CD14-positive monocyte (primary cell): ENCODE measurements at regions not wholly inside any gene's neighbourhood (a gene's known extent, or its start where the extent isn't known, plus 50 kb on each side); places are given as distances from the start of the nearest gene placed in this dataset.
A peak's percentile ranks its signal among the peaks of the same experiment; 100 is the strongest.

ENCODE experiments used
- DNase-seq, 3 donors: peaks; one replicate each; pipeline ENCODE4 v3.0.0-alpha.2; 2011 to 2022
- H2AFZ ChIP-seq: 2 replicates; pipeline ENCODE4 v1.6.0; 2012; ENCODE audit warnings: mild to moderate bottlenecking, low read depth, low read length, inconsistent platforms; ENCODE audit not compliant: insufficient read depth, poor library complexity, severe bottlenecking
- H3K27ac ChIP-seq, 2 donors: 1 replicate in 1 of 2; 2 replicates in 1 of 2; pipeline ENCODE4 v1.5.1; 2012 to 2013; ENCODE audit warnings: low read length in 2 of 2, control low read depth in 1 of 2, inconsistent platforms in 1 of 2, low read depth in 1 of 2, mild to moderate bottlenecking in 1 of 2
- H3K27me3 ChIP-seq, 2 donors: one replicate each; pipeline versions ENCODE4 v1.6.0 to v1.6.1; 2011 to 2013; ENCODE audit warnings: low read length in 2 of 2; ENCODE audit not compliant: control insufficient read depth in 2 of 2, insufficient read depth in 2 of 2
- H3K36me3 ChIP-seq, 2 donors: replicated peaks in 1 of 2; 1 replicate in 1 of 2; 2 replicates in 1 of 2; pipeline versions ENCODE4 v1.5.1 to v1.6.1; 2012 to 2013; ENCODE audit warnings: low read length in 2 of 2, control low read depth in 1 of 2, inconsistent platforms in 1 of 2, mild to moderate bottlenecking in 1 of 2; ENCODE audit not compliant: insufficient read depth in 2 of 2, control insufficient read depth in 1 of 2
- H3K4me1 ChIP-seq, 2 donors: 1 replicate in 1 of 2; 2 replicates in 1 of 2; pipeline versions ENCODE4 v1.5.1 to v1.6.1; 2012 to 2013; ENCODE audit warnings: low read length in 2 of 2, control low read depth in 1 of 2, inconsistent platforms in 1 of 2, mild to moderate bottlenecking in 1 of 2, moderate library complexity in 1 of 2; ENCODE audit not compliant: insufficient read depth in 2 of 2, control insufficient read depth in 1 of 2
- H3K4me2 ChIP-seq: replicated peaks from 2 replicates; pipeline ENCODE3; 2012; ENCODE audit warnings: low read length, moderate library complexity, mild to moderate bottlenecking; ENCODE audit not compliant: poor library complexity, severe bottlenecking; ENCODE audit errors: extremely low read depth
- H3K4me3 ChIP-seq, 3 experiments: fragments of 200-600 bp in 1 of 3; sonication (generic) in 1 of 3; replicated peaks in 1 of 3; 1 replicate in 2 of 3; 2 replicates in 1 of 3; pipeline ENCODE4 v1.5.1; 2011 to 2013; ENCODE audit warnings: low read length in 3 of 3, mild to moderate bottlenecking in 3 of 3, control low read depth in 2 of 3, low read depth in 2 of 3, inconsistent platforms in 1 of 3, moderate library complexity in 1 of 3
- H3K79me2 ChIP-seq: 2 replicates; pipeline ENCODE4 v1.6.0; 2012; ENCODE audit warnings: mild to moderate bottlenecking, control low read depth, inconsistent platforms, low read length, moderate library complexity; ENCODE audit not compliant: insufficient read depth
- H3K9ac ChIP-seq: 2 replicates; pipeline ENCODE4 v1.6.0; 2017; ENCODE audit warnings: low read length, mild to moderate bottlenecking; ENCODE audit not compliant: insufficient read depth, poor library complexity, severe bottlenecking
- H3K9me3 ChIP-seq, 2 donors: replicated peaks in 1 of 2; 1 replicate in 1 of 2; 2 replicates in 1 of 2; pipeline versions ENCODE4 v1.5.1 to v1.6.1; 2012 to 2013; ENCODE audit warnings: low read length in 2 of 2, control low read depth in 1 of 2; ENCODE audit not compliant: control insufficient read depth in 1 of 2, insufficient read depth in 1 of 2
- H4K20me1 ChIP-seq: 2 replicates; pipeline ENCODE4 v1.6.0; 2012; ENCODE audit warnings: mild to moderate bottlenecking, low read length, control low read depth, moderate library complexity; ENCODE audit not compliant: insufficient read depth
- H3K27ac Mint-ChIP-seq, 7 donors: one replicate each; pipeline ENCODE4 v1.8.0; 2020; ENCODE audit warnings: mild to moderate bottlenecking in 7 of 7, mixed read lengths in 7 of 7, moderate library complexity in 6 of 7, inconsistent platforms in 2 of 7
- H3K27me3 Mint-ChIP-seq, 3 donors: one replicate each; pipeline ENCODE4 v1.8.0; 2021 to 2022; ENCODE audit warnings: low read depth in 3 of 3, mild to moderate bottlenecking in 3 of 3, mixed read lengths in 3 of 3, moderate library complexity in 3 of 3, inconsistent platforms in 1 of 3
- H3K36me3 Mint-ChIP-seq, 2 donors: one replicate each; pipeline ENCODE4 v1.8.0; 2020; ENCODE audit warnings: mixed read lengths in 2 of 2, inconsistent platforms in 1 of 2, mild to moderate bottlenecking in 1 of 2
- H3K4me1 Mint-ChIP-seq: one replicate; pipeline ENCODE4 v1.8.0; 2020; ENCODE audit warnings: mild to moderate bottlenecking, mixed read lengths
- H3K4me3 Mint-ChIP-seq, 2 donors: one replicate each; pipeline ENCODE4 v1.8.0; 2020; ENCODE audit warnings: mild to moderate bottlenecking in 2 of 2, mixed read lengths in 2 of 2, moderate library complexity in 1 of 2
- H3K9me3 Mint-ChIP-seq, 7 donors: one replicate each; pipeline ENCODE4 v1.8.0; 2020 to 2022; ENCODE audit warnings: mixed read lengths in 7 of 7, mild to moderate bottlenecking in 6 of 7, moderate library complexity in 6 of 7, inconsistent platforms in 2 of 7
- WGBS: methylation state at CpG from one replicate; pipeline ENCODE4 v1.1.5; 2013; ENCODE audit warnings: missing lambda C conversion rate; ENCODE audit not compliant: insufficient coverage; 5-methylcytosine and 5-hydroxymethylcytosine counted together
- intact Hi-C, 2 donors: fragments of 100-400 bp; cut with micrococcal nuclease; formaldehyde crosslinking; loops; one replicate each; pipeline versions ENCODE4 v1.15.0 to v1.15.1; 2023
- TF ChIP-seq, protein P1 (sequence below): fragments of 200-600 bp; IDR thresholded peaks from one replicate; pipeline ENCODE4 v1.8.0; 2022; ENCODE audit warnings: antibody characterized with exemption, mild to moderate bottlenecking

DNA sequence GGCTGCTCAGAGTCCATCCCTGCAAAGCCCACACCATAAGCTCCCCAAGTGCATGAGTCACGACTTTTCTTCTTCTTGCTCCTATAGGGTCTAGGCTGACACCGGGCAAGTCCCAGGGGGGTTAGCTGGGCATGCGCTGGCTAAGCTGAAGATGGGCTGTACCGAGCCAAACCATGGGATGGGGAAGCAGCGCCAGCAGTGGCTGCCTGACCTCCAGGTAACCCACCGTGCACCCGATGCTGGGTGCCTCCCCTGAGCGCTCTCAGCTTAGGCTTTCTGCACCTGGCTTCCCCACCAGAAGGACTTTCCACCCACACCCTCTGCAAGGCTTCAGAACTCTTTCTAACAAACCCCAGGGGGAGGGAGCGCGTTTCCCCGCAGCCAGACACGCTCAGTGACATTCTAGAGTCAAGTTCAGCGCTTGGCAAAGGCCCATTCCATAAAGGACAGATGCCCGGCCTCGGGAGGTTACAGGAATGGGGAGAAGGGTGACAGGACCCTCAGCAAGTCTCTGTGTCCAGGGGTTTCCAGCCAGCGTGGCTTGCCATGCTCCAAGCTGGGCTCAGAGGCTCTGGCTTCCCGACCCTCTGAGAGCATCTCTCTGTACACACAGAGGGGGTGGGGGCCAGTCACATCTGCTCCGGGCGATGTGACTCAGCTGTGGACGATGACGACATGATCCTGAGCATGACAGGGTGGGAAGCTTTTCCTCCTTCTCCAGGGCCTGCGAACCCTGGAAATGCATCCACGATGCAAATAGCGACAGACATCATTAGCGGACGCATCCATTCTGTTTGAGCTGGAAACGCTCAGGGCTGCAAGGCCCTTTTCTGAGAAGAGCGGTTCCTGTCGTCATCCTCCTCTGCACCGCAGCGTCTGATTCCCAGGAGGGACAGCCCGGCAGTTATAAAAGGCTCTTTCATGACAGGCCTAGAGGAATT is 107.8 kb downstream of the SIK1 start:
- no peaks in the 10 kb centered on the region for H4K20me1 ChIP-seq
- H2AFZ ChIP-seq = no peak overlapping the region
- WGBS = 88% methylated on average over 23 of the region's 32 CpGs
- peaks cover 2 to 17% (median 7%) of the 10 kb centered on the region in 7 donors for H3K9me3 Mint-ChIP-seq
- no peaks in the 10 kb centered on the region for H3K4me1 ChIP-seq
- H3K9ac ChIP-seq = no peak overlapping the region
- H3K27me3 Mint-ChIP-seq = peaks cover 6 to 16% (median 6%) of the 10 kb centered on the region in 3 donors
- peak overlapping the region in 1 of 7 donors; percentile 43 for H3K27ac Mint-ChIP-seq
- H3K9me3 ChIP-seq = peaks cover 0 to 9% of the 10 kb centered on the region in 2 donors
- H3K79me2 ChIP-seq = no peaks in the 10 kb centered on the region
- H3K4me2 ChIP-seq = no peak overlapping the region
- no peak overlapping the region for H3K4me3 ChIP-seq
- TF ChIP-seq, protein P1, sequence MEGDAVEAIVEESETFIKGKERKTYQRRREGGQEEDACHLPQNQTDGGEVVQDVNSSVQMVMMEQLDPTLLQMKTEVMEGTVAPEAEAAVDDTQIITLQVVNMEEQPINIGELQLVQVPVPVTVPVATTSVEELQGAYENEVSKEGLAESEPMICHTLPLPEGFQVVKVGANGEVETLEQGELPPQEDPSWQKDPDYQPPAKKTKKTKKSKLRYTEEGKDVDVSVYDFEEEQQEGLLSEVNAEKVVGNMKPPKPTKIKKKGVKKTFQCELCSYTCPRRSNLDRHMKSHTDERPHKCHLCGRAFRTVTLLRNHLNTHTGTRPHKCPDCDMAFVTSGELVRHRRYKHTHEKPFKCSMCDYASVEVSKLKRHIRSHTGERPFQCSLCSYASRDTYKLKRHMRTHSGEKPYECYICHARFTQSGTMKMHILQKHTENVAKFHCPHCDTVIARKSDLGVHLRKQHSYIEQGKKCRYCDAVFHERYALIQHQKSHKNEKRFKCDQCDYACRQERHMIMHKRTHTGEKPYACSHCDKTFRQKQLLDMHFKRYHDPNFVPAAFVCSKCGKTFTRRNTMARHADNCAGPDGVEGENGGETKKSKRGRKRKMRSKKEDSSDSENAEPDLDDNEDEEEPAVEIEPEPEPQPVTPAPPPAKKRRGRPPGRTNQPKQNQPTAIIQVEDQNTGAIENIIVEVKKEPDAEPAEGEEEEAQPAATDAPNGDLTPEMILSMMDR = no peak
- no peak overlapping the region for H3K27ac ChIP-seq
- no peaks in the 10 kb centered on the region for H3K4me1 Mint-ChIP-seq
- no peaks in the 10 kb centered on the region for H3K27me3 ChIP-seq
- H3K36me3 Mint-ChIP-seq = no peaks in the 10 kb centered on the region
- H3K4me3 Mint-ChIP-seq = no peak overlapping the region
- H3K36me3 ChIP-seq = no peaks in the 10 kb centered on the region
- DNase-seq = no peak
- intact Hi-C loops = loop anchor here (2.0 to 5.0 kb wide), 2 partner anchors 14 to 33 kb away; no protein-coding TSS in a partner anchor

DNA sequence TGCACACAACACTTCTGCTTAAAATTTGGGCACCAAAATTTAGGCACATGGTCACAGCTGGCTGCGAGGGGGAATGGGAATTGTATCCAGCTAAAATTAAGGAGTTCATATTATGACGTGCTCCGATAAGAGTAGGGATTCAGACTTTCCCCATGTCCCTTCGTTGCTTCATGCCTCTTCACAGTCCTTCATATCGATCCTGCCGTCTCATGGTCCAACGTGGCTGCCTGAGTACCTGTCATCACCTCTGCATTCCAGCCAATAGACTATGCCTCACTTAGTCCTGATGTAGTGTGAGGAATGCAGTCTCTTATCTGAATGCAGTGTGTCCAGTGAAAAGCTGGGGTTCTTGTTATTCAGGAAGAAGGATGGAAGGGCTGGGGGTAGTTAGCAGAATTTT is 108.6 kb downstream of the SIK1 start:
- Histone ChIP-seq H3K9ac (no peak overlapping the region), H3K4me1 (no peaks in the 10 kb centered on the region), H3K79me2 (no peaks in the 10 kb centered on the region), H3K27ac (no peak overlapping the region), H4K20me1 (no peaks in the 10 kb centered on the region), H2AFZ (no peak overlapping the region), H3K9me3 (peaks cover 0 to 9% of the 10 kb centered on the region in 2 donors), H3K36me3 (no peaks in the 10 kb centered on the region), H3K4me3 (no peak overlapping the region), H3K27me3 (no peaks in the 10 kb centered on the region), H3K4me2 (no peak overlapping the region)
- peaks cover 6 to 16% (median 6%) of the 10 kb centered on the region in 3 donors for H3K27me3 Mint-ChIP-seq
- no CpG with 5 or more reads among the region's 7 CpGs for WGBS
- no peak for DNase-seq
- no peaks in the 10 kb centered on the region for H3K4me1 Mint-ChIP-seq
- no peak overlapping the region for H3K4me3 Mint-ChIP-seq
- TF ChIP-seq, protein P1 = no peak
- no peak overlapping the region for H3K27ac Mint-ChIP-seq
- peaks cover 2 to 17% (median 7%) of the 10 kb centered on the region in 7 donors for H3K9me3 Mint-ChIP-seq
- intact Hi-C loops = loop anchor here (2.0 to 5.0 kb wide), 2 partner anchors 14 to 34 kb away; no protein-coding TSS in a partner anchor
- H3K36me3 Mint-ChIP-seq = no peaks in the 10 kb centered on the region
